ENCODE measurements at regions not wholly inside any gene's neighbourhood (a gene's known extent, or its start where the extent isn't known, plus 50 kb on each side); places are given as distances from the start of the nearest gene placed in this dataset.

- Histone ChIP-seq H3K4me1 (ENCODE audit: control insufficient read depth, insufficient read depth, low read length) (no peaks in the 10 kb centered on the region; the same call in 1 of the 2 replicates), H2BK15ac (ENCODE audit: low read depth, low read length) (no peak overlapping the region), H3K27me3 (ENCODE audit: control insufficient read depth, insufficient read depth, low read length) (no peaks in the 10 kb centered on the region; the same call in none of the 2 replicates), H2BK120ac (ENCODE audit: low read depth, low read length) (no peak overlapping the region), H4K91ac (ENCODE audit: insufficient read depth, low read depth, low read length) (no peak overlapping the region), H2AFZ (replicated peaks; ENCODE audit: low read length, poor library complexity) (no peak overlapping the region), H2AK5ac (ENCODE audit: low read depth, low read length) (no peak overlapping the region), H3K4ac (ENCODE audit: low read depth, low read length) (no peak overlapping the region), H3K9me3 (ENCODE audit: control insufficient read depth, insufficient read depth, low read length) (no peaks in the 10 kb centered on the region), H3K27ac (ENCODE audit: insufficient read depth, low read length) (no peak overlapping the region), H2BK5ac (ENCODE audit: low read depth, low read length, poor library complexity, severe bottlenecking) (no peak overlapping the region), H3K23ac (ENCODE audit: low read depth, low read length) (no peak overlapping the region), H4K8ac (ENCODE audit: low read depth in 2 of 2, low read length in 2 of 2) (no peak overlapping the region), H3K4me2 (ENCODE audit: low read depth, low read length) (no peak overlapping the region), H3K18ac (ENCODE audit: low read depth, low read length) (no peak overlapping the region), H4K5ac (ENCODE audit: low read depth, low read length) (no peak overlapping the region), H2AK9ac (replicated peaks; ENCODE audit: low read depth, low read length, poor library complexity) (no peak overlapping the region), H3K4me3 (ENCODE audit: insufficient read depth, low read depth, low read length) (no peak overlapping the region), H3K9me1 (ENCODE audit: insufficient read depth, low read length) (no peaks in the 10 kb centered on the region; the same call in 1 of the 2 replicates), H4K20me1 (ENCODE audit: insufficient read depth, low read length) (no peaks in the 10 kb centered on the region), H3K36me3 (ENCODE audit: control insufficient read depth, insufficient read depth, low read length) (no peaks in the 10 kb centered on the region), H2BK20ac (ENCODE audit: low read depth, low read length) (no peak overlapping the region), H3K79me1 (ENCODE audit: low read depth in 1 of 2, low read length in 2 of 2) (no peaks in the 10 kb centered on the region), H3K56ac (ENCODE audit: extremely low read depth, insufficient read depth, low read length) (no peak overlapping the region), H3K14ac (replicated peaks; ENCODE audit: low read depth, low read length) (no peak overlapping the region), H3K9ac (ENCODE audit: low read depth, low read length) (no peak overlapping the region)
- TF ChIP-seq RFX5 (IDR thresholded peaks at IDR 0.05; ENCODE audit: low read depth, low read length) (no peak), ELK1 (IDR thresholded peaks at IDR 0.05; ENCODE audit: borderline replicate concordance, low read depth, low read length) (no peak), FOS (IDR thresholded peaks at IDR 0.05; ENCODE audit: low read depth, low read length) (no peak), BHLHE40 (IDR thresholded peaks at IDR 0.05; ENCODE audit: low read depth, low read length) (no peak), RAD21 (IDR thresholded peaks at IDR 0.05; ENCODE audit: low read length) (no peak), CTCF (conservative IDR thresholded peaks at IDR 0.05; ENCODE audit: low read depth, low read length) (no peak), MAZ (IDR thresholded peaks at IDR 0.05; ENCODE audit: borderline replicate concordance, low read depth, low read length) (no peak), POLR2A (IDR thresholded peaks at IDR 0.05; ENCODE audit: low read depth, low read length) (no peak), MAFK (IDR thresholded peaks at IDR 0.05; ENCODE audit: low read depth, low read length) (no peak), NFE2L2 (IDR thresholded peaks at IDR 0.05; ENCODE audit: low read depth, low read length) (no peak), CEBPB (IDR thresholded peaks at IDR 0.05; ENCODE audit: low read depth, low read length) (no peak)
- ATAC-seq (ENCODE audit: low read depth): no peak
- ChIA-PET CTCF (no interaction called here), POLR2A (ENCODE audit: unreplicated experiment) (no interaction called here)
- in situ Hi-C loops (cut with MboI; ENCODE audit: low sequenced_read_pairs): no loop called here
- BruUV-seq (replicated peaks): no TSS peak
- intact Hi-C loops (cut with micrococcal nuclease): loop anchor here (10.0 kb wide), 1 partner anchor 174 kb away; no protein-coding TSS in a partner anchor
- dilution Hi-C loops (cut with HindIII; ENCODE audit: low sequenced_read_pairs, unreplicated experiment): no loop called here
- DNase-seq: no peak
- WGBS, 2 experiments (ENCODE audit: extremely low coverage in 2 of 2, insufficient read length in 1 of 2): 90% methylated on average over 2 of the region's 7 CpGs; no CpG with 5 or more reads in 1 of the 2 experiments
Measured at GRCh38 chr10:104578671-104579070, 62.4 kb upstream of the SORCS3 start.
